ENCODE measurements at regions not wholly inside any gene's neighbourhood (a gene's known extent, or its start where the extent isn't known, plus 50 kb on each side); places are given as distances from the start of the nearest gene placed in this dataset.
A peak's percentile ranks its signal among the peaks of the same experiment; 100 is the strongest.
"Not testable (repeated sequence)": the region's sequence is repeated elsewhere in the genome, so short reads cannot be mapped to it uniquely, and the experiment has no call there.

- no peak overlapping the region for H3K4me3 ChIP-seq (ENCODE audit: low read depth, low read length)
- no peaks in the 10 kb centered on the region for H3K79me2 ChIP-seq (ENCODE audit: control insufficient read depth, insufficient read depth, low read length, unreplicated experiment)
- no peaks in the 10 kb centered on the region for H3K36me3 ChIP-seq (ENCODE audit: insufficient read depth, low read length)
- no peak overlapping the region for H3K27ac ChIP-seq (ENCODE audit: low read depth, low read length)
- no peak overlapping the region for H2AFZ ChIP-seq (ENCODE audit: low read length, unreplicated experiment)
- H3K4me1 ChIP-seq (ENCODE audit: control insufficient read depth, insufficient read depth, low read length, unreplicated experiment) = no peaks in the 10 kb centered on the region
- H3K27me3 ChIP-seq (ENCODE audit: insufficient read depth, low read length) = peaks cover 8% of the 10 kb centered on the region
These were observed 91.9 kb downstream of the FCRL5 start for GRCh38 chr1:157460381-157460780.

GRCh38 chr1:157457279-157457678, 95.0 kb downstream of the FCRL5 start:
- no peak overlapping the region for H3K27ac ChIP-seq (ENCODE audit: low read depth, low read length)
- H3K4me1 ChIP-seq (ENCODE audit: control insufficient read depth, insufficient read depth, low read length, unreplicated experiment) = no peaks in the 10 kb centered on the region
- H2AFZ ChIP-seq (ENCODE audit: low read length, unreplicated experiment) = no peak overlapping the region
- no peaks in the 10 kb centered on the region for H3K79me2 ChIP-seq (ENCODE audit: control insufficient read depth, insufficient read depth, low read length, unreplicated experiment)
- peaks cover 5% of the 10 kb centered on the region; the same call in 1 of the 2 replicates for H3K27me3 ChIP-seq (ENCODE audit: insufficient read depth, low read length)
- no peaks in the 10 kb centered on the region for H3K36me3 ChIP-seq (ENCODE audit: insufficient read depth, low read length)
- no peak overlapping the region for H3K4me3 ChIP-seq (ENCODE audit: low read depth, low read length)

- Histone ChIP-seq H3K36me3 (ENCODE audit: insufficient read depth, low read length) (no peaks in the 10 kb centered on the region), H3K27ac (ENCODE audit: low read depth, low read length) (no peak overlapping the region), H3K4me1 (ENCODE audit: control insufficient read depth, insufficient read depth, low read length, unreplicated experiment) (no peaks in the 10 kb centered on the region), H2AFZ (ENCODE audit: low read length, unreplicated experiment) (no peak overlapping the region), H3K4me3 (ENCODE audit: low read depth, low read length) (no peak overlapping the region), H3K27me3 (ENCODE audit: insufficient read depth, low read length) (peaks cover 5% of the 10 kb centered on the region; the same call in 1 of the 2 replicates), H3K79me2 (ENCODE audit: control insufficient read depth, insufficient read depth, low read length, unreplicated experiment) (no peaks in the 10 kb centered on the region)
These were observed 97.0 kb downstream of the FCRL5 start for GRCh38 chr1:157455318-157455717.

- Histone ChIP-seq H2AFZ (ENCODE audit: low read length, unreplicated experiment) (no peak overlapping the region), H3K4me3 (ENCODE audit: low read depth, low read length) (no peak overlapping the region), H3K27ac (ENCODE audit: low read depth, low read length) (no peak overlapping the region), H3K36me3 (ENCODE audit: insufficient read depth, low read length) (no peaks in the 10 kb centered on the region), H3K79me2 (ENCODE audit: control insufficient read depth, insufficient read depth, low read length, unreplicated experiment) (no peaks in the 10 kb centered on the region), H3K4me1 (ENCODE audit: control insufficient read depth, insufficient read depth, low read length, unreplicated experiment) (no peaks in the 10 kb centered on the region), H3K27me3 (ENCODE audit: insufficient read depth, low read length) (no peaks in the 10 kb centered on the region)
These were observed 102.2 kb downstream of the FCRL5 start for GRCh38 chr1:157450106-157450505.

- no peaks in the 10 kb centered on the region for H3K4me1 ChIP-seq (ENCODE audit: control insufficient read depth, insufficient read depth, low read length, unreplicated experiment)
- no peaks in the 10 kb centered on the region for H3K36me3 ChIP-seq (ENCODE audit: insufficient read depth, low read length)
- H3K27ac ChIP-seq (ENCODE audit: low read depth, low read length) = no peak overlapping the region
- H3K79me2 ChIP-seq (ENCODE audit: control insufficient read depth, insufficient read depth, low read length, unreplicated experiment) = no peaks in the 10 kb centered on the region
- H2AFZ ChIP-seq (ENCODE audit: low read length, unreplicated experiment) = no peak overlapping the region
- no peaks in the 10 kb centered on the region for H3K27me3 ChIP-seq (ENCODE audit: insufficient read depth, low read length)
- no peak overlapping the region for H3K4me3 ChIP-seq (ENCODE audit: low read depth, low read length)
These were observed 103.7 kb downstream of the FCRL5 start for GRCh38 chr1:157448636-157449035.

- H2AFZ ChIP-seq (ENCODE audit: low read length, unreplicated experiment); H3K36me3 ChIP-seq (ENCODE audit: insufficient read depth, low read length); H3K79me2 ChIP-seq (ENCODE audit: control insufficient read depth, insufficient read depth, low read length, unreplicated experiment); H3K27ac ChIP-seq (ENCODE audit: low read depth, low read length); H3K4me3 ChIP-seq (ENCODE audit: low read depth, low read length); H3K4me1 ChIP-seq (ENCODE audit: control insufficient read depth, insufficient read depth, low read length, unreplicated experiment); H3K27me3 ChIP-seq (ENCODE audit: insufficient read depth, low read length): not testable (repeated sequence)
These were observed 106.0 kb downstream of the FCRL5 start for GRCh38 chr1:157446356-157446755.

- not testable (repeated sequence) for H3K4me3 ChIP-seq (ENCODE audit: low read depth, low read length); H3K27me3 ChIP-seq (ENCODE audit: insufficient read depth, low read length); H3K27ac ChIP-seq (ENCODE audit: low read depth, low read length); H3K79me2 ChIP-seq (ENCODE audit: control insufficient read depth, insufficient read depth, low read length, unreplicated experiment); H2AFZ ChIP-seq (ENCODE audit: low read length, unreplicated experiment); H3K36me3 ChIP-seq (ENCODE audit: insufficient read depth, low read length); H3K4me1 ChIP-seq (ENCODE audit: control insufficient read depth, insufficient read depth, low read length, unreplicated experiment)
These were observed 106.6 kb downstream of the FCRL5 start for GRCh38 chr1:157445616-157446140.

- Histone ChIP-seq H3K79me2 (ENCODE audit: control insufficient read depth, insufficient read depth, low read length, unreplicated experiment) (no peaks in the 10 kb centered on the region), H3K27ac (ENCODE audit: low read depth, low read length) (no peak overlapping the region), H3K4me3 (ENCODE audit: low read depth, low read length) (no peak overlapping the region), H3K4me1 (ENCODE audit: control insufficient read depth, insufficient read depth, low read length, unreplicated experiment) (peaks cover 16% of the 10 kb centered on the region), H3K27me3 (ENCODE audit: insufficient read depth, low read length) (no peaks in the 10 kb centered on the region), H2AFZ (ENCODE audit: low read length, unreplicated experiment) (no peak overlapping the region), H3K36me3 (ENCODE audit: insufficient read depth, low read length) (no peaks in the 10 kb centered on the region)
These were observed 110.2 kb downstream of the FCRL5 start for GRCh38 chr1:157442065-157442464.

- no peak overlapping the region for H2AFZ ChIP-seq (ENCODE audit: low read length, unreplicated experiment)
- H3K79me2 ChIP-seq (ENCODE audit: control insufficient read depth, insufficient read depth, low read length, unreplicated experiment) = no peaks in the 10 kb centered on the region
- H3K4me3 ChIP-seq (ENCODE audit: low read depth, low read length) = no peak overlapping the region
- no peaks in the 10 kb centered on the region for H3K27me3 ChIP-seq (ENCODE audit: insufficient read depth, low read length)
- no peaks in the 10 kb centered on the region for H3K36me3 ChIP-seq (ENCODE audit: insufficient read depth, low read length)
- H3K4me1 ChIP-seq (ENCODE audit: control insufficient read depth, insufficient read depth, low read length, unreplicated experiment) = peaks cover 20% of the 10 kb centered on the region
- no peak overlapping the region for H3K27ac ChIP-seq (ENCODE audit: low read depth, low read length)
These were observed 112.9 kb downstream of the FCRL5 start for GRCh38 chr1:157439302-157439954.

- H3K79me2 ChIP-seq (ENCODE audit: control insufficient read depth, insufficient read depth, low read length, unreplicated experiment) = no peaks in the 10 kb centered on the region
- H2AFZ ChIP-seq (ENCODE audit: low read length, unreplicated experiment) = no peak overlapping the region
- no peaks in the 10 kb centered on the region for H3K36me3 ChIP-seq (ENCODE audit: insufficient read depth, low read length)
- H3K27me3 ChIP-seq (ENCODE audit: insufficient read depth, low read length) = no peaks in the 10 kb centered on the region
- no peak overlapping the region for H3K4me3 ChIP-seq (ENCODE audit: low read depth, low read length)
- H3K4me1 ChIP-seq (ENCODE audit: control insufficient read depth, insufficient read depth, low read length, unreplicated experiment) = peaks cover 20% of the 10 kb centered on the region
- H3K27ac ChIP-seq (ENCODE audit: low read depth, low read length) = peak overlapping the region; percentile 13; the same call in 1 of the 2 replicates
These were observed 113.7 kb downstream of the FCRL5 start for GRCh38 chr1:157438613-157439012.

GRCh38 chr1:157438146-157438545, 114.2 kb downstream of the FCRL5 start:
- Histone ChIP-seq H3K27ac (ENCODE audit: low read depth, low read length) (peak overlapping the region; percentile 13; the same call in 1 of the 2 replicates), H2AFZ (ENCODE audit: low read length, unreplicated experiment) (peak overlapping the region; percentile 39), H3K4me3 (ENCODE audit: low read depth, low read length) (no peak overlapping the region), H3K27me3 (ENCODE audit: insufficient read depth, low read length) (no peaks in the 10 kb centered on the region), H3K36me3 (ENCODE audit: insufficient read depth, low read length) (no peaks in the 10 kb centered on the region), H3K4me1 (ENCODE audit: control insufficient read depth, insufficient read depth, low read length, unreplicated experiment) (peaks cover 20% of the 10 kb centered on the region), H3K79me2 (ENCODE audit: control insufficient read depth, insufficient read depth, low read length, unreplicated experiment) (no peaks in the 10 kb centered on the region)
